A549 (cell line): ENCODE measurements at regions not wholly inside any gene's neighbourhood (a gene's known extent, or its start where the extent isn't known, plus 50 kb on each side); places are given as distances from the start of the nearest gene placed in this dataset.

Experiments
- CTCF ChIP-seq: fragments of >200 bp; sonication (Bioruptor Twin); formaldehyde crosslinking; IDR thresholded peaks from 3 replicates; pipeline ENCODE4 v1.5.1; 2016
- EHMT2 ChIP-seq: fragments of 200-600 bp; sonication (generic); IDR thresholded peaks from 2 replicates; pipeline ENCODE4 v1.6.1; 2016; ENCODE audit warnings: antibody characterized with exemption, low read depth, mild to moderate bottlenecking, moderate library complexity
- EP300 ChIP-seq, 2 experiments: fragments of >200 bp; sonication (Bioruptor Twin); formaldehyde crosslinking; IDR thresholded peaks; 2 replicates in 1 of 2; 3 replicates in 1 of 2; pipeline ENCODE4 v1.6.1; 2016 to 2017
- HOXA7 ChIP-seq: fragments of 250-450 bp; sonication (Bioruptor Pico); IDR thresholded peaks from 2 replicates; pipeline ENCODE4 v1.5.0; 2020; ENCODE audit warnings: mild to moderate bottlenecking, moderate library complexity
- MYC ChIP-seq: IDR thresholded peaks from 2 replicates; pipeline ENCODE4 v1.6.1; 2012; ENCODE audit warnings: mild to moderate bottlenecking, inconsistent platforms, low read length, improper control_type of control experiment, borderline replicate concordance
- PHF8 ChIP-seq: fragments of 200-600 bp; sonication (generic); IDR thresholded peaks from 2 replicates; pipeline ENCODE4 v1.6.1; 2016; ENCODE audit warnings: low read depth, mild to moderate bottlenecking, antibody characterized with exemption, moderate library complexity, borderline replicate concordance
- POLR2A ChIP-seq: IDR thresholded peaks from 2 replicates; pipeline ENCODE4 v1.6.1; 2012; ENCODE audit warnings: mild to moderate bottlenecking, low read length
- POLR2AphosphoS2 ChIP-seq: conservative IDR thresholded peaks from 2 replicates; pipeline ENCODE4 v1.6.1; 2012; ENCODE audit warnings: low read length, improper control_type of control experiment, inconsistent platforms
- RAD21 ChIP-seq, 2 experiments: fragments of >200 bp in 1 of 2; sonication (Bioruptor Twin) in 1 of 2; formaldehyde crosslinking in 1 of 2; IDR thresholded peaks in 1 of 2; conservative IDR thresholded peaks in 1 of 2; 2 replicates in 1 of 2; 3 replicates in 1 of 2; pipeline ENCODE4 v1.6.1; 2012 to 2018; ENCODE audit warnings: inconsistent platforms in 1 of 2
- RNF2 ChIP-seq: fragments of 200-600 bp; sonication (generic); IDR thresholded peaks from 2 replicates; pipeline ENCODE4 v1.6.1; 2016; ENCODE audit warnings: low read depth, mild to moderate bottlenecking, antibody characterized with exemption, moderate library complexity, borderline replicate concordance
- ZSCAN20 ChIP-seq: fragments of 250-450 bp; sonication (Bioruptor Pico); IDR thresholded peaks from 2 replicates; pipeline ENCODE4 v1.8.0; 2022; ENCODE audit warnings: mild to moderate bottlenecking, moderate library complexity
- TF ChIP-seq, protein P1 (sequence below): fragments of 200-600 bp; sonication (generic); IDR thresholded peaks from 2 replicates; pipeline ENCODE4 v1.6.1; 2016; ENCODE audit warnings: antibody characterized with exemption, mild to moderate bottlenecking, moderate library complexity

GRCh38 chr10:129035052-129035827, 431.8 kb upstream of the MGMT start:
- TF ChIP-seq CTCF (no peak), PHF8 (no peak), HOXA7 (CRISPR knock-in tag) (no peak), RNF2 (no peak), EP300 (IDR thresholded peaks at IDR 0.05) (no peak), POLR2A (no peak), ZSCAN20 (no peak), POLR2AphosphoS2 (no peak), MYC (no peak), EHMT2 (no peak), RAD21 (conservative IDR thresholded peaks at IDR 0.05 in 1 of 2, IDR thresholded peaks at IDR 0.05 in 1 of 2) (no peak)
- TF ChIP-seq, protein P1, sequence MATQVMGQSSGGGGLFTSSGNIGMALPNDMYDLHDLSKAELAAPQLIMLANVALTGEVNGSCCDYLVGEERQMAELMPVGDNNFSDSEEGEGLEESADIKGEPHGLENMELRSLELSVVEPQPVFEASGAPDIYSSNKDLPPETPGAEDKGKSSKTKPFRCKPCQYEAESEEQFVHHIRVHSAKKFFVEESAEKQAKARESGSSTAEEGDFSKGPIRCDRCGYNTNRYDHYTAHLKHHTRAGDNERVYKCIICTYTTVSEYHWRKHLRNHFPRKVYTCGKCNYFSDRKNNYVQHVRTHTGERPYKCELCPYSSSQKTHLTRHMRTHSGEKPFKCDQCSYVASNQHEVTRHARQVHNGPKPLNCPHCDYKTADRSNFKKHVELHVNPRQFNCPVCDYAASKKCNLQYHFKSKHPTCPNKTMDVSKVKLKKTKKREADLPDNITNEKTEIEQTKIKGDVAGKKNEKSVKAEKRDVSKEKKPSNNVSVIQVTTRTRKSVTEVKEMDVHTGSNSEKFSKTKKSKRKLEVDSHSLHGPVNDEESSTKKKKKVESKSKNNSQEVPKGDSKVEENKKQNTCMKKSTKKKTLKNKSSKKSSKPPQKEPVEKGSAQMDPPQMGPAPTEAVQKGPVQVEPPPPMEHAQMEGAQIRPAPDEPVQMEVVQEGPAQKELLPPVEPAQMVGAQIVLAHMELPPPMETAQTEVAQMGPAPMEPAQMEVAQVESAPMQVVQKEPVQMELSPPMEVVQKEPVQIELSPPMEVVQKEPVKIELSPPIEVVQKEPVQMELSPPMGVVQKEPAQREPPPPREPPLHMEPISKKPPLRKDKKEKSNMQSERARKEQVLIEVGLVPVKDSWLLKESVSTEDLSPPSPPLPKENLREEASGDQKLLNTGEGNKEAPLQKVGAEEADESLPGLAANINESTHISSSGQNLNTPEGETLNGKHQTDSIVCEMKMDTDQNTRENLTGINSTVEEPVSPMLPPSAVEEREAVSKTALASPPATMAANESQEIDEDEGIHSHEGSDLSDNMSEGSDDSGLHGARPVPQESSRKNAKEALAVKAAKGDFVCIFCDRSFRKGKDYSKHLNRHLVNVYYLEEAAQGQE, result no peak
